HG03025 (cell line): ENCODE measurements at regions not wholly inside any gene's neighbourhood (a gene's known extent, or its start where the extent isn't known, plus 50 kb on each side); places are given as distances from the start of the nearest gene placed in this dataset.

Experiments used
- ATAC-seq: cut with Tn5 transposase; IDR thresholded peaks from one replicate; pipeline ENCODE4 v1.9.1; 2021; ENCODE audit warnings: mild to moderate bottlenecking, moderate library complexity; ENCODE audit not compliant: unreplicated experiment, low FRiP score

- no peak for ATAC-seq
These were observed 310.2 kb upstream of the PCDH20 start for GRCh38 chr13:61725806-61726205.

- ATAC-seq, result no peak
These were observed 306.5 kb upstream of the PCDH20 start for GRCh38 chr13:61722119-61722518.

DNA sequence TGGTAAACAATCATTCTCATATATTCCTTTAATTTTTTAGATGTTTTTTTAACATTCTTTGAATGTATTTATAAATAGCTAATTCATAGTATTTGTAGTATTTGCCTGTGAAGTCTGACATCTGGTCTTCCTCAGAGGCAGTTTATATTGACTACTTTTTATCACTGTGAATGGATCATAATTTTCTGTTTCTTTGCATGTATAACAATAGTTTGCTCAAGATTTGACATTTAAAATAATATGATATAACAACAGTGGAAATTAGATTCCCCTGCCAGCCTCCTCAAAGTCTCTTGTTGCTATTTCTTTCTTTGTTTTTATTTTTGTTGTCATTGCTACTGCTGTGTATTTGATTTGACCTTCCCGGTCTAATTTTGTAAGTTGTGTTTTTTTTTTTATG, 297.0 kb upstream of the PCDH20 start:
- no peak for ATAC-seq

DNA sequence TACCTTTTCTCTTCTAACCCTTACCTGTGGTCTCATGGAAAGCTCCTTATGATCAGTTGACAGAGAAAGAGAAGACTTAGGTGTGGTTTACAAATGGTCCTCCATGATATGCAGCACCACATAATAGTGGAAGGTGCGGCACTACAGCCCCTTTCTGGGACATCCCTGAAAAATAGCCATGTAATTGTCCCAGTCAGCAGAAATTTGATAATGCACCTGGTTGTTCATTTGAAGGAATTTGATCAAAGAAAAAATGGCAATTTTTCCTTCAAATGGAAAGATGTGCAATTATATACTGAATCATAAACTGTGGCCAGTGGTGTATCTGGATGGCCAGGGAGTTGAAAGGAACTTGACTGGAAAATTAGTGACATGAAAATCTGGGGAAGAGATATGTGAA, 293.6 kb upstream of the PCDH20 start:
- ATAC-seq, result no peak

DNA sequence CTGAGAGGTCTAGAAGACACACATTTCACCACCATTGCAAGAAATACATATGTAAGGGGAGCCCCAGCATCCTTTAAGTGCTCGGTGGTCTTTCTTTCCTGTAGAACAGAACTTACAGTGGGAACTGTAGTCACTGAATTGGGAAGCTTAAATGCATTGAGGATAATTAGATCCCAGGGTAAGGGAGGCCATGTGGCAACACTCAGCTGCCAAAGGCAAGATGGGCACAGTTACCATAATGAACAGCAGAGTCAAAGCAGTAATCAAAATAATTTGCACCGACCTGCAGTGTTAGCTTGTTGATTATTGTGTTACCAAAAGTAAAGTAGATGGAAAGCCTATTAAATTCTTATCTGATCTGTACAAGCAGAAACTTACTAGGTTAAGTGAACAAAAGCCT, 291.2 kb upstream of the PCDH20 start:
- ATAC-seq, result no peak

- ATAC-seq, result no peak
These were observed 285.0 kb upstream of the PCDH20 start for GRCh38 chr13:61700620-61701019.

DNA sequence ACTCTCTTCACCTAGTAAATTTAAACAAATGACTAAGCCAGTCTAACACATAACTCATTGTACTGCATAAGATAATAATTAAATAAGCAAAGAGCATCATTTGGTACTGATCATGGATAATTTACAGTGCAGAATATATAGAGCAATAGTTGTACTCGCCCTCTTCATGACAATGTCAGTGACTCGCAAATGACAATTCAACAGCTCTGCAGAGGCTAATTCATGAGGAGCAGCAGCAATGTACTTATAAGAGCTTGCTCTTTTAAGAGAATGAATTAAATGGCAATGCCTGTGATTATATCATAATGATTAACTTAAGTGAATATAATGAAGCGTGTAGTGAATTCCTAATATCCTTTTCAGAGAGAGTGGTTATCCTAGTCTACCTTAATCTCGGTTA, 284.5 kb upstream of the PCDH20 start:
- no peak for ATAC-seq

- no peak for ATAC-seq
These were observed 281.0 kb upstream of the PCDH20 start for GRCh38 chr13:61696676-61697075.

- no peak for ATAC-seq
These were observed 279.5 kb upstream of the PCDH20 start for GRCh38 chr13:61695147-61695546.

- ATAC-seq, result no peak
These were observed 277.0 kb upstream of the PCDH20 start for GRCh38 chr13:61692691-61693090.

- ATAC-seq, result no peak
These were observed 270.0 kb upstream of the PCDH20 start for GRCh38 chr13:61685682-61686012.

- ATAC-seq, result no peak
These were observed 269.5 kb upstream of the PCDH20 start for GRCh38 chr13:61684976-61685681.

DNA sequence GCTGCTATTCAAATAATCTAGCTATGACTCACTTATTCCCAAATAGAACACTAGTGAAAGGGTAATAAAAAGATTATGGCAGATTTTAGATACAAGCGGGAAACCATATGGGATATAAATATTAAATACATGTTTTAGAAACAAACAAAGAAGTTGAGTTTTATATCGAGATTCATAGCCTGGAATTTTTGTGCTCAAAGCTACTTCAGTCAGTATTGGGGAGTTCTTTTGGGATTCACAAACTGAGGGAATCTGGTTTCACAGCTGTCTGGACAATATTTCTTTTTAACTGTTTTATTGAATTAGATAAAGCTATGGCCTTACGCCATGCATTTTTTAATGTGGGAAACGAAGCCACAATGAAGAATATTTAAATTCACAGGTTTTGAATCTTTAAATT, 257.1 kb upstream of the PCDH20 start:
- no peak for ATAC-seq

DNA sequence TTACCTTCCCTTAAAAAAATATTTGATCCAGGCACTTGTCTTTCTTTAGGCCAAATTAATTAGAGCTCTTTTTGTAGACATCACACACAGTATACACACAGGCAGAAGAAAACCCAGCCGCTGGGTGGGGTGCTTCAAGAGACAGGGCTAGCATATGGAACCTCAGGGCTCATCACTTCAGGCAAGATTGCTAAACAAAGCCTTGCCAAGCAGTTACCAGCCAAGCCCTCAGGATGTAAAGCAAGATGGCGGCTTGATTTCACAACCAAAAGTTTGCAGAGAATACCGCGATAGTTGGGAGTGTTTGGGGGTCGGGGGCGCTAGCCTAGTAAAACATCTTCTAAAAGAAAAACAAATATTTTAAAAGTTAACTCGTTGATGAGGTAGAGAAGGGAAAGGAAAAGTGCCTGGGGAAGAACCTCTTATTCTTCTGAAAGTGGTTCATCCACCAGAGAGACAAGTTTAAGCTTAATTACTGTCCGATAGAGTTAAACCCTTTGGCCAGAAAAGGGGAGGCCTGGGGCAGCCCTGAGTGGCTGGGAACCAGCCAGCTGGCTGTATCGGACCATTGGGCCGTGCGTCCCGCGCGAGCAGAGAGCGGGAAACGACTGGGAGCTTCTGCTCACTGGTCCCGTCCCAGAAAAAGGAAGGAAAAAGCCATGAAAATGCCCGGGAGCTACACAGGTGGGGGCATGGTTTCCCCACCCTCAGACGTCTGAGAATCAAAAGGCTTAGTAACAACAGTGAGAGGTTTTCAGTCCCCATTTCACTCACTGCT, 254.9 kb upstream of the PCDH20 start:
- ATAC-seq, result no peak

DNA sequence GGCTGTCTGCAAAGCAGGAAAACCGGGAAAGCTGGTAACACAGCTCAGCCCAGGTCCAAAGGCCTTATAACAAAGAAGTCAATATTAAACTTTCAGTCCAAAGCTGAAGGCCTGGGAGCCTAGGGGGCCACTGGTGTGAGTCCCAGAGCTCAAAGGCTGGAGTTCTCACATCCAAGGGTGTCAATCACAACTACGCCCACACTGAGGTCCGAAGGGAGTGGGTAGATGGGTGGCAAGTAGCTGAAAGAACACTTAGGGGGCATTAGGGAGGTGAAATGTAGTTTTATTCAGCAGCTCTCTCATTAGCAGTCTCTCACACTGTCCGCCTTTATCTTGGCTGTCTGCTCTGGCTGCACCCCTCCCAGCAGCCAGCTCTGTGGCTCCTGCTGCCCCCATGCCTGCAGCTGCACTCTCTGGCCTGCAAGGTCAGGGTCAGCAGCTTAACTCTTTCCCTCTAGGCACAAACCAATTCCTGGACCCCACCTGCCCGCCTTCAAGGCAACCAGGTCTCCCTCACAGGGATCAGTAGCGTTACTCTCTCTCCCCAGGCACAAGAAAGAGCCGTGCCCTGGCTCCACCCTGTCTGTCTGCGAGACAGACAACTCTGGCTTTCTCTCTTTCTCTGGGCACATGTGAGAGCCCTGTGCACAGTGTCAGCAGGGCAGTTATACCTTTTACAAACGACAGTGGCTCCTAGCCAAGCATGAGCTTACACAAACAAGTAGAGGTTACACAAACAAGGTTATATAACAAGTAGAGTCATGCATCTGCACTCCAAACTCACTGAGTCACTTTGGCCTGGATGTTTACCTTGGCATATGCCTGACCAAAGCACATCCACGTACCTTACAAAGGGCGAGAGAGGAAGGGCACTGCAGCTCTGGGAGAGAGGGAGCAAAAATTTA, 249.4 kb upstream of the PCDH20 start:
- ATAC-seq, result no peak

GRCh38 chr13:61654481-61654880, 238.8 kb upstream of the PCDH20 start:
- ATAC-seq, result no peak

GRCh38 chr13:61648547-61648946, 232.9 kb upstream of the PCDH20 start:
- no peak for ATAC-seq

- ATAC-seq, result no peak
These were observed 196.5 kb upstream of the PCDH20 start for GRCh38 chr13:61612192-61612591.

GRCh38 chr13:61608138-61608537, 192.5 kb upstream of the PCDH20 start:
- ATAC-seq, result no peak

GRCh38 chr13:61600360-61601033, 184.8 kb upstream of the PCDH20 start:
- ATAC-seq, result no peak

GRCh38 chr13:61592489-61592888, 176.8 kb upstream of the PCDH20 start:
- no peak for ATAC-seq
